HEK293 (cell line): ENCODE measurements at regions not wholly inside any gene's neighbourhood (a gene's known extent, or its start where the extent isn't known, plus 50 kb on each side); places are given as distances from the start of the nearest gene placed in this dataset.

Source experiments
- CTCF ChIP-seq: fragments of 450-650 bp; formaldehyde crosslinking; IDR thresholded peaks from 2 replicates; pipeline ENCODE4 v1.5.1; 2016; ENCODE audit warnings: missing biosample characterization, missing genetic modification characterization
- ZBTB6 ChIP-seq: fragments of 450-650 bp; formaldehyde crosslinking; IDR thresholded peaks from 2 replicates; pipeline ENCODE4 v1.5.1; 2017; ENCODE audit warnings: missing biosample characterization, missing genetic modification characterization
- ZIC2 ChIP-seq: fragments of 450-650 bp; formaldehyde crosslinking; IDR thresholded peaks from 2 replicates; pipeline ENCODE4 v1.5.1; 2016; ENCODE audit warnings: missing biosample characterization, missing genetic modification characterization
- ZNF140 ChIP-seq: fragments of 450-650 bp; formaldehyde crosslinking; IDR thresholded peaks from 2 replicates; pipeline ENCODE4 v1.5.1; 2016; ENCODE audit warnings: missing biosample characterization, missing genetic modification characterization
- ZNF792 ChIP-seq: fragments of 450-650 bp; formaldehyde crosslinking; IDR thresholded peaks from 2 replicates; pipeline ENCODE4 v1.5.1; 2016; ENCODE audit warnings: missing biosample characterization, missing genetic modification characterization

GRCh38 chr11:112513417-112513816, 252.8 kb upstream of the PLET1 start:
- TF ChIP-seq ZNF140 (tag by site-specific recombination) = no peak
- TF ChIP-seq CTCF = no peak
- TF ChIP-seq ZIC2 = no peak
- TF ChIP-seq ZBTB6 (tag by site-specific recombination) = no peak
- no peak for TF ChIP-seq ZNF792 (tag by site-specific recombination)
